Fibroblast of villous mesenchyme (primary cell): ENCODE measurements at regions not wholly inside any gene's neighbourhood (a gene's known extent, or its start where the extent isn't known, plus 50 kb on each side); places are given as distances from the start of the nearest gene placed in this dataset.

Experiments
- DNase-seq: peaks from one replicate; pipeline ENCODE4 v3.0.0-alpha.2; 2010; ENCODE audit warnings: low read depth
- H3K4me3 ChIP-seq: 2 replicates; pipeline ENCODE4 v1.5.1; 2011; ENCODE audit warnings: low read depth, mild to moderate bottlenecking, low read length
- TF ChIP-seq, protein P1 (sequence below): IDR thresholded peaks from 2 replicates; pipeline ENCODE4 v1.5.1; 2012; ENCODE audit warnings: low read depth, mild to moderate bottlenecking, low read length; ENCODE audit not compliant: insufficient read depth

DNA sequence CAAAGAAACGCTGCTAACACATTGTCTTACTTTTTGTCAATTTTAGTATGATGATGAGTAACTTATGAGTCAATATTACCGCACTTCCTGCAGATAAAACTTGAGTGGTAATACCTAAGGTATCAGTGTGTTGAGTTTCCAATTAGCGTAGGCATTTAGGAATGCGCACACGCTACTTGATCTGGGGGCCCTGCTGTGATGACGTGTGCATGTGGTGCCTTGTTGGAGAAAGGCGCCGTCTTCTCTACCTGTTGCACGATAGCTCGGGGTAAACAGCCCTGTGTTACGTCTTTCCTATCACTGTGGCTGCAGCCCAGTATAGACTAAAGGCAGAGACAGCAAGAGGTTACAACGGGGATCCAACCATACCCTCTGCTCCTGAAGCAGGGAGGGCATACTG is 476.8 kb upstream of the ADARB2 start:
- no peak for DNase-seq
- TF ChIP-seq, protein P1, sequence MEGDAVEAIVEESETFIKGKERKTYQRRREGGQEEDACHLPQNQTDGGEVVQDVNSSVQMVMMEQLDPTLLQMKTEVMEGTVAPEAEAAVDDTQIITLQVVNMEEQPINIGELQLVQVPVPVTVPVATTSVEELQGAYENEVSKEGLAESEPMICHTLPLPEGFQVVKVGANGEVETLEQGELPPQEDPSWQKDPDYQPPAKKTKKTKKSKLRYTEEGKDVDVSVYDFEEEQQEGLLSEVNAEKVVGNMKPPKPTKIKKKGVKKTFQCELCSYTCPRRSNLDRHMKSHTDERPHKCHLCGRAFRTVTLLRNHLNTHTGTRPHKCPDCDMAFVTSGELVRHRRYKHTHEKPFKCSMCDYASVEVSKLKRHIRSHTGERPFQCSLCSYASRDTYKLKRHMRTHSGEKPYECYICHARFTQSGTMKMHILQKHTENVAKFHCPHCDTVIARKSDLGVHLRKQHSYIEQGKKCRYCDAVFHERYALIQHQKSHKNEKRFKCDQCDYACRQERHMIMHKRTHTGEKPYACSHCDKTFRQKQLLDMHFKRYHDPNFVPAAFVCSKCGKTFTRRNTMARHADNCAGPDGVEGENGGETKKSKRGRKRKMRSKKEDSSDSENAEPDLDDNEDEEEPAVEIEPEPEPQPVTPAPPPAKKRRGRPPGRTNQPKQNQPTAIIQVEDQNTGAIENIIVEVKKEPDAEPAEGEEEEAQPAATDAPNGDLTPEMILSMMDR, result no peak
- H3K4me3 ChIP-seq, result no peak overlapping the region

DNA sequence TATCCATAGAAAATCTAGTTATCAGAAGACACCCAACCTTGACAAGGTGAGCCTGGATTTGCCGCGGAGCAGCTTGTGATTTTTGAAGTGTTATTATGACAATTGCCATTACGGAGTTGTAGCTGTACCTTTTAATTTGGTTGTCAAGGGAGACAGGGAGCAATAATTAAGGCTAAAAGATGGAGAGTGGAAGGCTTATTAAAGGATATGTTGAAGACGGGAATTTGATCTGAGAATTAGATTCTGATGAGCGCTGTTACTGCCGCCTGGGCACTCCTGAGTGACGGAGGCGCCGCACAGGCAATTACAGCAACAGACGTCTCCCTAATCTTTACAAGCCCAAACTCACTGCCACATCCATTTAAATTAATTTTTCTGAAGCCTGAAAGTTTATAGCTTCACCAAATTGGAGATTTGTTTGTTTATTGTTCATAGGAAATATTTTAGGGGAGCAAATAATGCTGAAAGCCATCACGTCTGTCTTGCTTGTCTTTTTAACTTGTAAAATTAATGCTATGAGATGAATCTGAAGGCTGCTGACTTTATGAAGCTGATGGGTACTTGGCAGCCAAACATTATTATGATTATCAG is 475.0 kb upstream of the ADARB2 start:
- DNase-seq, result no peak
- TF ChIP-seq, protein P1, result no peak
- no peak overlapping the region for H3K4me3 ChIP-seq

DNA sequence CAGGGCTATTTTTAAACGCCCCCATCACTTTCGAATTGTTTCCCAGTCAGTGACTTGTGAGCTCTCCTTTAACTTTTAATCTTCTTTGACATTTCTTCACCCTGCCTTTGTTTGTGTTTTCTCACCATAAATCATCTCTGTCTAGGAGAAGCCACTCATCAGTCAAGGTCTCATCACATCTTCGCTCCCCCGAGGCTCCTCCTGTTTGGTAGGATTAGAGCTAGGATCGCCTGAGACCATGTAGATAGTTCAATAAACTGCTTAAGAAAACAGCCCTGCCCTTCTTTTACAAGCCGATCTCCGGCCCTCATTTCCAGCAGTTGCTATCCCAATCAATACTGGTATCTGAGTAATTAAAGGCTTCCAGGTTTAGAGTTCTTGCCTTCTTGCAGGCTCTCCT is 472.8 kb upstream of the ADARB2 start:
- TF ChIP-seq, protein P1, result no peak
- no peak overlapping the region for H3K4me3 ChIP-seq
- DNase-seq, result no peak

DNA sequence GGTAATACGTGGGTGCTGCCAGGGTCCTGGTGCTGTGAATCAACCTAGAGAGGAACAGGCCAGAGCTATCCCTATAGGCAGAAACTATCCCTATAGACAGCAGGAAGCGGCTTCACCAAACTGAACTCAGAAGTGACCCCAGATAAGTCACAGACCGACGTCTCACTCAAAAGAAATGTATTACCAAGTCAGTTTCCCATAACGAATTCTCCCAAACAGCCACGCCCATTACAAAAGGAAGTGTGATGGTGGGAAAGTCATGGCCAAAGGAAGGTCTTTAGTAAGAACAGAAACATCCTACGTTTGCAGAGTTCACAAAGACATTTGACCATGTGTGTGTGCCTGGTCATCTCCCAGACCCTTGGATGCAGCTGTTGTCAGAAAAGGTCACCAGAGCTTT is 470.8 kb upstream of the ADARB2 start:
- TF ChIP-seq, protein P1, result no peak
- no peak overlapping the region for H3K4me3 ChIP-seq
- no peak for DNase-seq

DNA sequence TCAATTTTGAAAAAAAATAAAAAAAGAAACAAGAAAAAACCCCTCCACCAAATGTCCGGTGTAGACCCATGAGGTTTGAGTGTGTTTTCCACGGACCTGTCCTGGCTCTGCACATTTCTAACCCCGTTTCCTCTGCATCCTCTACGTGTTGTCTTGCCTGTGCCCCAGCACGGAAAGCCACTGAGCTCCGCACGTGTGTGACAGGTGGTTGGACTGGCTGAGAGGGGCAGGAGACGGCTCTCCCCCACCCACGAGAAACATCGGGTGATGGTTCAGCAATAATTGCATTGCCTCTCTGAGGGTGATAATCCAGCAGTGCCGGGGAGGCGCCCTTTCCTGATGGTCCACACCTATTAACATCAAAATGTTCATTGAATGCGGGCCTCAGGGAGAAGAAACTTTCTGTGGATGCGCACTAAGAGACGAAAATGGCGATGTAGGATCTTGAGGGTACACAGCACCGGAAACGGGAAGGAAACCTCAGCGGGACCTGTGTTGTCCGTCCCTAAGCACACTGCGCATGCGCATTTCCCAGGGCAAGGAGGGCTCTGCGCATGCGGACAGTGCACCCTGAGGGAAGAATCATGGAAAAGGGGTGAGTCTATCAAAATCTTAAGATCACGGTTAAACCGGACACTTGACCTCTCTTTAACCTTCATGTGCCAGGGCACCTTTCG is 470.1 kb upstream of the ADARB2 start:
- no peak overlapping the region for H3K4me3 ChIP-seq
- TF ChIP-seq, protein P1, result no peak
- no peak for DNase-seq

DNA sequence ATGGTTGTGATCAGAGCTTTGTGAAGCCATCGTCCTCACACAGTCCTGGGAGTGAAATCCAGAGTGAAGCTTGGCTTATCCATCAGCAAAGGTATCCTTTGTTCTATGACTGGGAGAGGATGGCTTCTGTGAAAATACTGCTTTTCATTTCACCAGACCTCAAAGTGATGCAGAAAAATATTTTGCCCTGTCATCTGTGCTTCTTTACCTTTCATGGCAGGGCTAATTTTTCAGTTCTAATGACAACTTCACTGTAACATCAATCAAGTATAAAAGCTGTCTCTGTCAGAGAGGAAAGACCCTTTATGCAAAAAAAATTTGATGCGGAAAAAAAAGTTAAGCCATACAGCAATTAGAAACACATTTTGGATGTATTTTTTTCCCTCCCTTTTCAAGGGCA is 468.1 kb upstream of the ADARB2 start:
- H3K4me3 ChIP-seq, result no peak overlapping the region
- TF ChIP-seq, protein P1, result no peak
- DNase-seq, result no peak

DNA sequence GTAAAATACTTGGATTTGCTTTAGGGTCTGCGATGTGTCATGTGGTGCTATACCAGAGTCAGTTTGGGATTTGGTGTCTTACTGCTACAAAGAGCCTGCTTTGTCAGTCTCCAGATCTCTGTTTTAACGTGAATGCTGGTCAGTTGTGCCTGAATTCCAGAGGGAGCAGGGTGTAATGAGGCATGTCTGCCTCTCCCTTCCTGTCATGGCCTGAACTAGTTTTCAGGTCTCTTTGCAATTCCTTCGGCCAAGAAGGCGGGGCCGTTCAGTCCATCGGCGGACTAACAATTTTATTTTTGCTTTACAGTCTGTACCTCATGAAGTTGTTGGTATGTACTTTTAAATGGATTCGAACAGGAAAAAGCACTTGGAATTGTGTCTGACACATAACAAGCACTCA is 465.1 kb upstream of the ADARB2 start:
- no peak overlapping the region for H3K4me3 ChIP-seq
- TF ChIP-seq, protein P1, result no peak
- no peak for DNase-seq
